NCI-H748 (cell line): ENCODE measurements at regions not wholly inside any gene's neighbourhood (a gene's known extent, or its start where the extent isn't known, plus 50 kb on each side); places are given as distances from the start of the nearest gene placed in this dataset.
"Not testable (repeated sequence)": the region's sequence is repeated elsewhere in the genome, so short reads cannot be mapped to it uniquely, and the experiment has no call there.

Experiments used
- DNase-seq: peaks from one replicate; lab custom pipeline; 2025; ENCODE audit not compliant: unreplicated experiment; lab: John Stamatoyannopoulos, UW

DNA sequence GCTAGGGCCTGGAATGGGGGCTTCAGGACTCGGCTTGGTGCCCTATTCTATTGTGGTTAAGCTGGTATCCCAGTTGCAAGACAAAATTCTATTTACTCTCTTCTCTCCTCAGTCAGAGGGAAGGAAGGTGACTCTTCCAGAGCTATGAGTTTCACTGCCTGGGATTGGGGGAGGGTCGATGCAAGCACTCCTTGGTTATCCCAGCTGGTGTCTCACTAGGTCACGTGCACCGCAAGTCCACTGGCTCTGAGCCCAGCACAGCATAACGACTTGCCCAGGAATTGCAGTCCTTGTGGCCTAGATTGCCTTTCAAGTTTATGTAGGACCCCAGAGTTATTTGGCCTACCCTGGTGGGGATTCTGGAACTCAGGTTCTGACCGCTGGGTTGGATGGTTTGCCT is 958.8 kb downstream of the IGSF11 start:
- DNase-seq, result no peak

- DNase-seq, result no peak
Measured at GRCh38 chr3:118077332-118077731, 957.3 kb downstream of the IGSF11 start.

- DNase-seq, result no peak
Measured at GRCh38 chr3:118080889-118081288, 953.8 kb downstream of the IGSF11 start.

- DNase-seq, result no peak
Measured at GRCh38 chr3:118088696-118089095, 946.0 kb downstream of the IGSF11 start.

- no peak for DNase-seq
Measured at GRCh38 chr3:118089563-118089962, 945.1 kb downstream of the IGSF11 start.

GRCh38 chr3:118097226-118097625 is 937.4 kb downstream of the IGSF11 start:
- no peak for DNase-seq

DNA sequence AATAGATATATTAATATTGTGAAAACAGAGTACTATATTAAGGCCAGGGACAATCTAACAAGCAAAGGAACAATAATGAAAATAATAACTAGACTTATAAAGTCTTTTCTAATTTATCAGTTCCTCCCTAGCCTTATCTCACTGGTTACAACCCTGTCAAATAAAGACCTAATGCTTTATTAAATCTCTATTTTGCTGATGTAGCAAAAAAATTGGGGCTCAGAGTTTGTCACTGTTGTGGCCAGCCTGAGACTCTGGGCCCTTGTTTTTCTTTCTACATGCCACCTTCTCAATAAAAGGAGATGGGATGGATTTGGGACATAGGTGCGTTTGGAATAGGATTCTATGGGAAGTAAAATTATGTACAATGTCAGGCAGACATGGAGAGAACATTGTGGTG is 937.0 kb downstream of the IGSF11 start:
- no peak for DNase-seq

DNA sequence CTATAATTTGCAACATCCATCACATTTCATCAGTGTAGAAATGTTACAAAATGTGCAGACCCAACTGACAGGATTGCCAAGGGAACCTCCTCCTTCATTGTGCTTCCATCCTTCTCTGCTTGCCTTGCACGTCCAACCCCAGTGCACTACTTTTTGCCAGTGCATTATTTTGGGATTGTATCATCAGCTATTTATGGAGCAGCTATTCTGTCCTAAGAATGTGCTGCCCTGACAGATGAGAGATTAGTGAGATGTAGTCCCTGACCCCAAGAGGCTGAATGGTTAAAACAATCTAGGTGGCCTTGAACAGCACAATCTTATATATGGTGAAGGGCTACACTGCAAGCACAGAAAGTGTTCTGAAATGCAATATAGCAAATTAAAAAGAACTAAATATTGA is 935.8 kb downstream of the IGSF11 start:
- DNase-seq, result no peak

- no peak for DNase-seq
Measured at GRCh38 chr3:118101891-118102290, 932.8 kb downstream of the IGSF11 start.

GRCh38 chr3:118102737-118103136 is 931.9 kb downstream of the IGSF11 start:
- no peak for DNase-seq

GRCh38 chr3:118108201-118108600 is 926.4 kb downstream of the IGSF11 start:
- no peak for DNase-seq

DNA sequence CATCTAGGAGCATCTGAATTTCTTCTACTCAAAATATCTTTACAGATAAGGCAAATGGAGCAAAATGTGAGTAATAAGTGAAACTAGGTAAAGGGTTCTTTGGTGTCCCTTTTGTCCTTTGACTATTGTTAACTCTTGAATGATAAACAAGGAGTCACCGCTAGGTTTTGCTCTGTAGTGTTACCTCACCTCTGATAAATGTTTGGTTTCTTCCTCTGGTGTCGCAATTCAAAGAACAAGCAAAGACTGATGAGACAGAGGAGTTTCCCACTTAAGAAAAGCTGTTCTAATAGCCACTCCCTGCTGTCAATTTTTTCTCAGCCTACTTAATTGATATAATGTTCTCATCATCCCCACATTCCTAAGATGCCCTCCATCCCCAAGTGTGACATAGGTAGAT is 925.9 kb downstream of the IGSF11 start:
- DNase-seq, result no peak

- no peak for DNase-seq
Measured at GRCh38 chr3:118110211-118110610, 924.4 kb downstream of the IGSF11 start.

DNA sequence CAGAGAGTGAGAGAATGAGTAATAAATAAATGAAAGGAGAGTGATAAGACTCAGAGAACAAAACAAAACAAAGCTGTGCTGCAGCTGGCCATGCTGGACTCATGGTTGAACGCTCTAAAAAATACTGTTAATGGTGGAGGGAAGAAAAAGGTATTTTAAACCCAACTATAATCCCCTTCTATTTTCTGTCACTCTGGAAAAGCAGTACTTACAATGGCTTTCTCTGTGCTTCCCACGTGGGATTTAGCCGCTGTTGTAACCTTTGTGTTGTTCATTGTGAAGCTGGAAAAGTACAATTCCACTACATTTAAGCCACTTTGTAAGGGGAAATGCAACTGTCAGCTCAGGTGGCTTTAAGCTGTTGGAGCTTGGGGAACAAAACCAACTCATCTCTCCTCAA is 917.7 kb downstream of the IGSF11 start:
- DNase-seq, result no peak

DNA sequence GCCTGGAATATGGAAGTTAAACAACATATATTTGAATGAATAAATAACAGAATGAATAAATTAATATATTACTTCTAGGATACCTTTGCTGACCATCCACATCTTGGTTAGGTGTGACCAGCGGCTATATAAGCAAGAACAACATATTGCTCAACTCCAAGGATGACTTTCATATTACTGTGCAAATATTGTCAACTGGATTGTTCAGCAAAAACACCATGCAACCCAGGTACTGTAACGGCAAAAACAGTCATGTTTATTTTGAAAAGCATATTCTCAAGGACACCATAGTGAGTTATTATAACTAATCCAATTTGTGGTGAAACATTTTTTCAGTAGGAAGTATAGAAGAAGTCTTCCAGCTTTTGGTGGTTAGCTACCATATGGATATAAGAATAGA is 907.9 kb downstream of the IGSF11 start:
- no peak for DNase-seq

DNA sequence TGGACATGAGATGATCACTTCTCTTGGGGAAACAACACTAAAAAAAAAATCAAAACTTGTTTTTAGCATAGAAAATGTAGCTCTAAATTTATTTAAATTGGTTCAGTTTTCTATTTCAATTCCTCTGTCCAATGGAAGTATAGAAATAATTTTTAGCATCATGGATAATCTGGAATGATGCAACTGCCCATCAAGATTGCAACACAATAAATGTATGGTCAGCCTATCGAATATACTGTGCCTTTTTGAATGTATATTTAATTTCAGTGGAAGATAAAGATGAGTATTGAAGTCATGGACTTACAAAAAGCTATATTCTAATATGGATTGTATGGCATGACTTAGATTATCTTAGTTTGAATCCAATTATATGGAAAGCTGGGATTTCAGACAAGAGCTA is 906.7 kb downstream of the IGSF11 start:
- DNase-seq, result no peak

GRCh38 chr3:118128886-118129285 is 905.8 kb downstream of the IGSF11 start:
- no peak for DNase-seq

- DNase-seq, result no peak
Measured at GRCh38 chr3:118137778-118138177, 896.9 kb downstream of the IGSF11 start.

DNA sequence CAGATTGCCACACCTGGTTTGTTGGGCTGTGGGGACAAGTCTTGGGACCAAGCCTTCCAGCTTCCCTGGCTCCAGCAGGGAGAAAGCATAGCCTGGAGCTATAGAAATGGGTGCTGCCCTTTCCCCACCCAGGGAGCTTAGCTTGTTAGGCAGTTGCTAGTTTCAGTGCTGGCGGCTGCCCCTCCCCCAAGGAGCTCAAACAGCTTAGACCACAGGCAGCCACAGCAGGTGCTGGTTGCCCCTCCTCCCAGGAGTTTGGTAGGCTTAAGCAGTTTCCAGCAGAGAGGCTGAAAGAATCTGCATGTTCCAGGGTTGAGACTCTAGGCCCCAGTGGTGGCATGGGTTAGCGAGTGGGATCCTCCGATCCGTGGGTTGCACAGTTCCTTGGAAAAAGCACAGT is 889.7 kb downstream of the IGSF11 start:
- no peak for DNase-seq

GRCh38 chr3:118146658-118147375 is 887.8 kb downstream of the IGSF11 start:
- DNase-seq, result no peak

DNA sequence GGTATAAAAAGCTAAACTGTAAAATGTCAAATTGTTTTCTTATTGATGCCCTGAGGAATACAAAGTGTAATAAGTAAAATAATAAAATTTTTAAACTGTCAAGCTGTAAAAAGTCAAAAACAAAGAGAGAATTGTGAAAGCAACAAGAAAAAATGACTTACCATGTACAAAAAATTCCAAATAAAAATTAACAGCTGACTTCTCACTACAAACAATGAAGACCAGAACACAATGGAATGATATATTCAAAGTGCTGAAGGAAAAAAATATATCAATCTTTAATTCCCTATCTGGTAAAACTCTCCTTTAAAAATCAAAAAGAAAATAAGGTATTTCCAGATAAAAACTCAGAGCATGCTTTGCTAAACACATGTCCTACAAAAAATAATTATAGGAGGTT is 883.5 kb downstream of the IGSF11 start:
- DNase-seq, result no peak

DNA sequence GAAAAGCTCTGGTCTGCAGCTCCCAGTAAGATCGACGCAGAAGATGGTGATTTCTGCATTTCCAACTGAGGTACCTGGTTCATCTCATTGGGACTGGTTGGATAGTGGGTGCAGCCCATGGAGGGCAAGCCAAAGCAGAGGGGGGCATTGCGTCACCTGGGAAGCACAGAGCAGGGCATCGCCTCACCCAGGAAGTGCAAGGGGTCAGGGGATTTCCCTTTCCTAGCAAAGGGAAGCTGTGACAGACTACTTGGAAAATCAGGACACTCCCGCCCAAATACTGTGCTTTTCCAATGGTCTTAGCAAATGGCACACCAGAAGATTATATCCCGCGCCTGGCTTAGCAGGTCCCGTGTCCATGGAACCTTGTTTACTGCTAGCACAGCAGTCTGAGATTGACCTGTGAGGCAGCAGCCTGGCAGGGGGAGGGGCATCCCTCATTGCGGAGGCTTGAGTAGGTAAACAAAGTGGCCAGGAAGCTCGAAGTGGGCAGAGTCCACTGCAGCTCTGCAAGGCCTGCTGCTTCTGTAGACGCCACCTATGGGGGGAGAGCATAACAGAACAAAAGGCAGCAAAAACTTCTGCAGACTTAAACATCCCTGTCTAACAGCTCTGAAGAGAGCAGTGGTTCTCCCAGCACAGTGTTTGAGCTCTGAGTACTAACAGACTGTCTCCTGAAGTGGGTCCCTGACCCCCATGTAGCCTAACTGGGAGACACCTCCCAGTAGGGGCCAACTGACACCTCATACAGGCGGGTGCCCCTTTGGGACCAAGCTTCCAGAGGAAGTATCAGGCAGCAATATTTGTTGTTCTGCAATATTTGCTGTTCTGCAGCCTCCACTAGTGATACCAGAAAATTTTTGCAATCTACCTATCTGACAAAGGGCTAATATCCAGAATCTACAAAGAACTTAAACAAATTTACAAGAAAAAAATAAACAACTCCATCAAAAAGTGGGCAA is 871.7 kb downstream of the IGSF11 start:
- DNase-seq, result not testable (repeated sequence)
